GM23338 (cell line): ENCODE measurements at regions not wholly inside any gene's neighbourhood (a gene's known extent, or its start where the extent isn't known, plus 50 kb on each side); places are given as distances from the start of the nearest gene placed in this dataset.

Source experiments
- ATAC-seq: fragments of 200-7000 bp; cut with Tn5 transposase; 3 replicates; pipeline ENCODE4 v1.9.1; 2020
- DNase-seq: peaks from one replicate; pipeline ENCODE4 v3.0.0-alpha.2; 2015; ENCODE audit warnings: low spot score
- H2AFZ ChIP-seq: fragments of 200-600 bp; sonication (generic); 2 replicates; pipeline ENCODE4 v1.8.0; 2016; ENCODE audit warnings: antibody characterized with exemption, mild to moderate bottlenecking, moderate library complexity
- H3F3A ChIP-seq: fragments of 200-600 bp; sonication (generic); replicated peaks from 2 replicates; pipeline ENCODE4 v1.8.0; 2017; ENCODE audit warnings: antibody characterized with exemption, mixed run types, low read depth
- H3K27ac ChIP-seq: fragments of 200-600 bp; sonication (generic); 2 replicates; pipeline ENCODE4 v1.6.1; 2016; ENCODE audit warnings: low read depth
- H3K27me3 ChIP-seq: fragments of 200-600 bp; sonication (generic); 2 replicates; pipeline ENCODE4 v1.8.0; 2016; ENCODE audit warnings: mild to moderate bottlenecking, mixed run types, moderate library complexity; ENCODE audit not compliant: insufficient read depth
- H3K36me3 ChIP-seq: fragments of 200-600 bp; sonication (generic); 2 replicates; pipeline ENCODE4 v1.8.0; 2016; ENCODE audit warnings: mild to moderate bottlenecking; ENCODE audit not compliant: insufficient read depth
- H3K4me1 ChIP-seq: fragments of 200-600 bp; sonication (generic); 2 replicates; pipeline ENCODE4 v1.8.0; 2016; ENCODE audit warnings: mild to moderate bottlenecking, moderate library complexity; ENCODE audit not compliant: insufficient read depth
- H3K4me2 ChIP-seq: fragments of 200-600 bp; sonication (generic); 2 replicates; pipeline ENCODE4 v1.7.1; 2017; ENCODE audit warnings: mixed run types
- H3K4me3 ChIP-seq: fragments of 200-600 bp; sonication (generic); 2 replicates; pipeline ENCODE4 v1.6.1; 2016; ENCODE audit warnings: mixed run types
- H3K79me2 ChIP-seq: fragments of 200-600 bp; sonication (generic); replicated peaks from 2 replicates; pipeline ENCODE4 v1.8.0; 2017; ENCODE audit warnings: mild to moderate bottlenecking; ENCODE audit not compliant: insufficient read depth
- H3K9me2 ChIP-seq: fragments of 200-600 bp; sonication (generic); 2 replicates; pipeline ENCODE4 v1.8.0; 2017; ENCODE audit not compliant: insufficient read depth
- H4K20me1 ChIP-seq: fragments of 200-600 bp; sonication (generic); replicated peaks from 2 replicates; pipeline ENCODE4 v1.8.0; 2017; ENCODE audit warnings: mild to moderate bottlenecking; ENCODE audit not compliant: insufficient read depth
- H3K27ac Mint-ChIP-seq: 2 replicates; pipeline ENCODE4 v1.8.0; 2020; ENCODE audit warnings: inconsistent platforms, mild to moderate bottlenecking, moderate library complexity, mixed read lengths
- H3K27me3 Mint-ChIP-seq: 3 replicates; pipeline ENCODE4 v1.8.0; 2022; ENCODE audit warnings: low read depth, mild to moderate bottlenecking, moderate library complexity, mixed read lengths, inconsistent platforms; ENCODE audit not compliant: insufficient read depth, poor library complexity
- H3K36me3 Mint-ChIP-seq: 3 replicates; pipeline ENCODE4 v1.8.0; 2021; ENCODE audit warnings: low read depth, mild to moderate bottlenecking, inconsistent platforms, moderate library complexity, mixed read lengths
- H3K4me1 Mint-ChIP-seq: 3 replicates; pipeline ENCODE4 v1.8.0; 2020; ENCODE audit warnings: mild to moderate bottlenecking, inconsistent platforms, mixed read lengths
- H3K4me3 Mint-ChIP-seq: 3 replicates; pipeline ENCODE4 v1.8.0; 2021; ENCODE audit warnings: moderate library complexity, mild to moderate bottlenecking, inconsistent platforms, mixed read lengths
- H3K9me3 Mint-ChIP-seq: 3 replicates; pipeline ENCODE4 v1.8.0; 2020; ENCODE audit warnings: moderate library complexity, mild to moderate bottlenecking, inconsistent platforms, mixed read lengths
- CREB1 ChIP-seq: fragments of 250-450 bp; sonication (Bioruptor Pico); IDR thresholded peaks from 2 replicates; pipeline ENCODE4 v1.5.0; 2020; ENCODE audit warnings: low read depth, mild to moderate bottlenecking, moderate library complexity
- CTCF ChIP-seq, 2 experiments: fragments of 200-600 bp in 1 of 2; sonication (generic) in 1 of 2; conservative IDR thresholded peaks; 2 replicates each; pipeline versions ENCODE4 v1.5.1 to v1.6.1; 2016 to 2017; ENCODE audit warnings: antibody characterized with exemption in 2 of 2, low read depth in 2 of 2, mild to moderate bottlenecking in 2 of 2, moderate library complexity in 1 of 2
- ETS1 ChIP-seq: IDR thresholded peaks from 2 replicates; pipeline ENCODE4 v1.6.1; 2016; ENCODE audit warnings: antibody characterized with exemption
- EZH2 ChIP-seq: fragments of 200-600 bp; sonication (generic); IDR thresholded peaks from one replicate; pipeline ENCODE4 v1.8.0; 2017; ENCODE audit warnings: antibody characterized with exemption, mild to moderate bottlenecking, low read depth; ENCODE audit not compliant: unreplicated experiment
- EZH2phosphoT487 ChIP-seq: fragments of 200-600 bp; sonication (generic); IDR thresholded peaks from one replicate; pipeline ENCODE4 v1.8.1; 2018; ENCODE audit warnings: antibody characterized with exemption; ENCODE audit not compliant: unreplicated experiment
- JUNB ChIP-seq: IDR thresholded peaks from one replicate; pipeline ENCODE4 v1.6.1; 2016; ENCODE audit warnings: antibody characterized with exemption; ENCODE audit not compliant: unreplicated experiment
- NANOG ChIP-seq: IDR thresholded peaks from 2 replicates; pipeline ENCODE4 v1.6.1; 2016; ENCODE audit warnings: antibody characterized with exemption, borderline replicate concordance
- POLR2AphosphoS5 ChIP-seq: IDR thresholded peaks from 2 replicates; pipeline ENCODE4 v1.6.1; 2016; ENCODE audit warnings: antibody characterized with exemption, low read depth
- STAT1 ChIP-seq: IDR thresholded peaks from one replicate; pipeline ENCODE4 v1.6.1; 2016; ENCODE audit warnings: antibody characterized with exemption; ENCODE audit not compliant: unreplicated experiment
- ZNF114 ChIP-seq: fragments of 250-450 bp; sonication (Bioruptor Pico); IDR thresholded peaks from 2 replicates; pipeline ENCODE4 v1.5.0; 2020; ENCODE audit warnings: mild to moderate bottlenecking, moderate library complexity
- ZNF331 ChIP-seq: fragments of 250-450 bp; sonication (Bioruptor Pico); IDR thresholded peaks from 2 replicates; pipeline ENCODE4 v1.5.0; 2020; ENCODE audit warnings: low read depth, mild to moderate bottlenecking, moderate library complexity
- TF ChIP-seq, protein P1 (sequence below): fragments of 250-450 bp; sonication (Bioruptor Pico); IDR thresholded peaks from 2 replicates; pipeline ENCODE4 v1.5.0; 2020; ENCODE audit warnings: mild to moderate bottlenecking, moderate library complexity
- TF ChIP-seq, protein P2 (sequence below): IDR thresholded peaks from one replicate; pipeline ENCODE4 v1.6.1; 2018; ENCODE audit warnings: antibody characterized with exemption; ENCODE audit not compliant: unreplicated experiment

- no peak overlapping the region for H3K27ac Mint-ChIP-seq
- H3K36me3 ChIP-seq, result no peaks in the 10 kb centered on the region
- no peak overlapping the region for H2AFZ ChIP-seq
- H3K4me3 ChIP-seq, result no peak overlapping the region
- TF ChIP-seq, protein P1, sequence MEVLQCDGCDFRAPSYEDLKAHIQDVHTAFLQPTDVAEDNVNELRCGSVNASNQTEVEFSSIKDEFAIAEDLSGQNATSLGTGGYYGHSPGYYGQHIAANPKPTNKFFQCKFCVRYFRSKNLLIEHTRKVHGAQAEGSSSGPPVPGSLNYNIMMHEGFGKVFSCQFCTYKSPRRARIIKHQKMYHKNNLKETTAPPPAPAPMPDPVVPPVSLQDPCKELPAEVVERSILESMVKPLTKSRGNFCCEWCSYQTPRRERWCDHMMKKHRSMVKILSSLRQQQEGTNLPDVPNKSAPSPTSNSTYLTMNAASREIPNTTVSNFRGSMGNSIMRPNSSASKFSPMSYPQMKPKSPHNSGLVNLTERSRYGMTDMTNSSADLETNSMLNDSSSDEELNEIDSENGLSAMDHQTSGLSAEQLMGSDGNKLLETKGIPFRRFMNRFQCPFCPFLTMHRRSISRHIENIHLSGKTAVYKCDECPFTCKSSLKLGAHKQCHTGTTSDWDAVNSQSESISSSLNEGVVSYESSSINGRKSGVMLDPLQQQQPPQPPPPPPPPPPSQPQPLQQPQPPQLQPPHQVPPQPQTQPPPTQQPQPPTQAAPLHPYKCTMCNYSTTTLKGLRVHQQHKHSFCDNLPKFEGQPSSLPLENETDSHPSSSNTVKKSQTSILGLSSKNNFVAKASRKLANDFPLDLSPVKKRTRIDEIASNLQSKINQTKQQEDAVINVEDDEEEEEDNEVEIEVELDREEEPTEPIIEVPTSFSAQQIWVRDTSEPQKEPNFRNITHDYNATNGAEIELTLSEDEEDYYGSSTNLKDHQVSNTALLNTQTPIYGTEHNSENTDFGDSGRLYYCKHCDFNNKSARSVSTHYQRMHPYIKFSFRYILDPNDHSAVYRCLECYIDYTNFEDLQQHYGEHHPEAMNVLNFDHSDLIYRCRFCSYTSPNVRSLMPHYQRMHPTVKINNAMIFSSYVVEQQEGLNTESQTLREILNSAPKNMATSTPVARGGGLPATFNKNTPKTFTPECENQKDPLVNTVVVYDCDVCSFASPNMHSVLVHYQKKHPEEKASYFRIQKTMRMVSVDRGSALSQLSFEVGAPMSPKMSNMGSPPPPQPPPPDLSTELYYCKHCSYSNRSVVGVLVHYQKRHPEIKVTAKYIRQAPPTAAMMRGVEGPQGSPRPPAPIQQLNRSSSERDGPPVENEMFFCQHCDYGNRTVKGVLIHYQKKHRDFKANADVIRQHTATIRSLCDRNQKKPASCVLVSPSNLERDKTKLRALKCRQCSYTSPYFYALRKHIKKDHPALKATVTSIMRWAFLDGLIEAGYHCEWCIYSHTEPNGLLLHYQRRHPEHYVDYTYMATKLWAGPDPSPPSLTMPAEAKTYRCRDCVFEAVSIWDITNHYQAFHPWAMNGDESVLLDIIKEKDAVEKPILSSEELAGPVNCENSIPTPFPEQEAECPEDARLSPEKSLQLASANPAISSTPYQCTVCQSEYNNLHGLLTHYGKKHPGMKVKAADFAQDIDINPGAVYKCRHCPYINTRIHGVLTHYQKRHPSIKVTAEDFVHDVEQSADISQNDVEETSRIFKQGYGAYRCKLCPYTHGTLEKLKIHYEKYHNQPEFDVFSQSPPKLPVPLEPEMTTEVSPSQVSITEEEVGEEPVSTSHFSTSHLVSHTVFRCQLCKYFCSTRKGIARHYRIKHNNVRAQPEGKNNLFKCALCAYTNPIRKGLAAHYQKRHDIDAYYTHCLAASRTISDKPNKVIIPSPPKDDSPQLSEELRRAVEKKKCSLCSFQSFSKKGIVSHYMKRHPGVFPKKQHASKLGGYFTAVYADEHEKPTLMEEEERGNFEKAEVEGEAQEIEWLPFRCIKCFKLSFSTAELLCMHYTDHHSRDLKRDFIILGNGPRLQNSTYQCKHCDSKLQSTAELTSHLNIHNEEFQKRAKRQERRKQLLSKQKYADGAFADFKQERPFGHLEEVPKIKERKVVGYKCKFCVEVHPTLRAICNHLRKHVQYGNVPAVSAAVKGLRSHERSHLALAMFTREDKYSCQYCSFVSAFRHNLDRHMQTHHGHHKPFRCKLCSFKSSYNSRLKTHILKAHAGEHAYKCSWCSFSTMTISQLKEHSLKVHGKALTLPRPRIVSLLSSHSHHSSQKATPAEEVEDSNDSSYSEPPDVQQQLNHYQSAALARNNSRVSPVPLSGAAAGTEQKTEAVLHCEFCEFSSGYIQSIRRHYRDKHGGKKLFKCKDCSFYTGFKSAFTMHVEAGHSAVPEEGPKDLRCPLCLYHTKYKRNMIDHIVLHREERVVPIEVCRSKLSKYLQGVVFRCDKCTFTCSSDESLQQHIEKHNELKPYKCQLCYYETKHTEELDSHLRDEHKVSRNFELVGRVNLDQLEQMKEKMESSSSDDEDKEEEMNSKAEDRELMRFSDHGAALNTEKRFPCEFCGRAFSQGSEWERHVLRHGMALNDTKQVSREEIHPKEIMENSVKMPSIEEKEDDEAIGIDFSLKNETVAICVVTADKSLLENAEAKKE, result no peak
- TF ChIP-seq JUNB (no peak), CTCF (conservative IDR thresholded peaks at IDR 0.05; ENCODE audit: low read depth in 2 of 2) (no peak), ZNF331 (no peak), NANOG (no peak), EZH2 (no peak), CREB1 (CRISPR knock-in tag) (no peak), EZH2phosphoT487 (no peak), ETS1 (no peak), STAT1 (no peak), ZNF114 (CRISPR knock-in tag) (no peak), POLR2AphosphoS5 (no peak)
- TF ChIP-seq, protein P2, sequence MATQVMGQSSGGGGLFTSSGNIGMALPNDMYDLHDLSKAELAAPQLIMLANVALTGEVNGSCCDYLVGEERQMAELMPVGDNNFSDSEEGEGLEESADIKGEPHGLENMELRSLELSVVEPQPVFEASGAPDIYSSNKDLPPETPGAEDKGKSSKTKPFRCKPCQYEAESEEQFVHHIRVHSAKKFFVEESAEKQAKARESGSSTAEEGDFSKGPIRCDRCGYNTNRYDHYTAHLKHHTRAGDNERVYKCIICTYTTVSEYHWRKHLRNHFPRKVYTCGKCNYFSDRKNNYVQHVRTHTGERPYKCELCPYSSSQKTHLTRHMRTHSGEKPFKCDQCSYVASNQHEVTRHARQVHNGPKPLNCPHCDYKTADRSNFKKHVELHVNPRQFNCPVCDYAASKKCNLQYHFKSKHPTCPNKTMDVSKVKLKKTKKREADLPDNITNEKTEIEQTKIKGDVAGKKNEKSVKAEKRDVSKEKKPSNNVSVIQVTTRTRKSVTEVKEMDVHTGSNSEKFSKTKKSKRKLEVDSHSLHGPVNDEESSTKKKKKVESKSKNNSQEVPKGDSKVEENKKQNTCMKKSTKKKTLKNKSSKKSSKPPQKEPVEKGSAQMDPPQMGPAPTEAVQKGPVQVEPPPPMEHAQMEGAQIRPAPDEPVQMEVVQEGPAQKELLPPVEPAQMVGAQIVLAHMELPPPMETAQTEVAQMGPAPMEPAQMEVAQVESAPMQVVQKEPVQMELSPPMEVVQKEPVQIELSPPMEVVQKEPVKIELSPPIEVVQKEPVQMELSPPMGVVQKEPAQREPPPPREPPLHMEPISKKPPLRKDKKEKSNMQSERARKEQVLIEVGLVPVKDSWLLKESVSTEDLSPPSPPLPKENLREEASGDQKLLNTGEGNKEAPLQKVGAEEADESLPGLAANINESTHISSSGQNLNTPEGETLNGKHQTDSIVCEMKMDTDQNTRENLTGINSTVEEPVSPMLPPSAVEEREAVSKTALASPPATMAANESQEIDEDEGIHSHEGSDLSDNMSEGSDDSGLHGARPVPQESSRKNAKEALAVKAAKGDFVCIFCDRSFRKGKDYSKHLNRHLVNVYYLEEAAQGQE, result no peak
- H3K9me3 Mint-ChIP-seq, result no peaks in the 10 kb centered on the region; the same call in 2 of the 3 replicates
- no peak overlapping the region for H3K27ac ChIP-seq
- H3K9me2 ChIP-seq, result no peaks in the 10 kb centered on the region
- H3K4me3 Mint-ChIP-seq, result no peak overlapping the region
- H3F3A ChIP-seq, result no peaks in the 10 kb centered on the region
- peaks cover 2% of the 10 kb centered on the region for H3K27me3 Mint-ChIP-seq
- no peak for ATAC-seq
- H4K20me1 ChIP-seq, result no peaks in the 10 kb centered on the region
- H3K4me1 ChIP-seq, result peaks cover 6% of the 10 kb centered on the region
- no peak for DNase-seq
- H3K36me3 Mint-ChIP-seq, result no peaks in the 10 kb centered on the region; the same call in 2 of the 3 replicates
- H3K4me1 Mint-ChIP-seq, result no peaks in the 10 kb centered on the region
- no peaks in the 10 kb centered on the region for H3K79me2 ChIP-seq
- H3K27me3 ChIP-seq, result no peaks in the 10 kb centered on the region
- no peak overlapping the region for H3K4me2 ChIP-seq
Observed at GRCh38 chrX:77009691-77010090, 437.5 kb upstream of the FGF16 start.
